PFSK-1 (cell line): ENCODE measurements at regions not wholly inside any gene's neighbourhood (a gene's known extent, or its start where the extent isn't known, plus 50 kb on each side); places are given as distances from the start of the nearest gene placed in this dataset.

Experiments
- POLR2AphosphoS5 ChIP-seq: IDR thresholded peaks from 2 replicates; pipeline ENCODE4 v1.6.1; 2012; ENCODE audit warnings: low read depth, mild to moderate bottlenecking, control low read depth, low read length, moderate library complexity
- SIN3A ChIP-seq: IDR thresholded peaks from 2 replicates; pipeline ENCODE4 v1.6.1; 2012; ENCODE audit warnings: mild to moderate bottlenecking, low read length, moderate library complexity, borderline replicate concordance; ENCODE audit not compliant: insufficient read depth
- TAF1 ChIP-seq: IDR thresholded peaks from 2 replicates; pipeline ENCODE4 v1.6.1; 2012; ENCODE audit warnings: low read length, control low read depth, borderline replicate concordance; ENCODE audit not compliant: insufficient read depth
- TF ChIP-seq, protein P1 (sequence below), 2 experiments: IDR thresholded peaks; 2 replicates each; pipeline versions ENCODE4 v1.6.1 to v1.8.0; 2011 to 2012; ENCODE audit warnings: low read depth in 2 of 2, low read length in 2 of 2, control low read depth in 1 of 2, inconsistent platforms in 1 of 2, mild to moderate bottlenecking in 1 of 2, moderate library complexity in 1 of 2; ENCODE audit not compliant: insufficient read depth in 1 of 2

GRCh38 chr13:103542648-103543047, 476.4 kb upstream of the SLC10A2 start:
- TF ChIP-seq, protein P1, sequence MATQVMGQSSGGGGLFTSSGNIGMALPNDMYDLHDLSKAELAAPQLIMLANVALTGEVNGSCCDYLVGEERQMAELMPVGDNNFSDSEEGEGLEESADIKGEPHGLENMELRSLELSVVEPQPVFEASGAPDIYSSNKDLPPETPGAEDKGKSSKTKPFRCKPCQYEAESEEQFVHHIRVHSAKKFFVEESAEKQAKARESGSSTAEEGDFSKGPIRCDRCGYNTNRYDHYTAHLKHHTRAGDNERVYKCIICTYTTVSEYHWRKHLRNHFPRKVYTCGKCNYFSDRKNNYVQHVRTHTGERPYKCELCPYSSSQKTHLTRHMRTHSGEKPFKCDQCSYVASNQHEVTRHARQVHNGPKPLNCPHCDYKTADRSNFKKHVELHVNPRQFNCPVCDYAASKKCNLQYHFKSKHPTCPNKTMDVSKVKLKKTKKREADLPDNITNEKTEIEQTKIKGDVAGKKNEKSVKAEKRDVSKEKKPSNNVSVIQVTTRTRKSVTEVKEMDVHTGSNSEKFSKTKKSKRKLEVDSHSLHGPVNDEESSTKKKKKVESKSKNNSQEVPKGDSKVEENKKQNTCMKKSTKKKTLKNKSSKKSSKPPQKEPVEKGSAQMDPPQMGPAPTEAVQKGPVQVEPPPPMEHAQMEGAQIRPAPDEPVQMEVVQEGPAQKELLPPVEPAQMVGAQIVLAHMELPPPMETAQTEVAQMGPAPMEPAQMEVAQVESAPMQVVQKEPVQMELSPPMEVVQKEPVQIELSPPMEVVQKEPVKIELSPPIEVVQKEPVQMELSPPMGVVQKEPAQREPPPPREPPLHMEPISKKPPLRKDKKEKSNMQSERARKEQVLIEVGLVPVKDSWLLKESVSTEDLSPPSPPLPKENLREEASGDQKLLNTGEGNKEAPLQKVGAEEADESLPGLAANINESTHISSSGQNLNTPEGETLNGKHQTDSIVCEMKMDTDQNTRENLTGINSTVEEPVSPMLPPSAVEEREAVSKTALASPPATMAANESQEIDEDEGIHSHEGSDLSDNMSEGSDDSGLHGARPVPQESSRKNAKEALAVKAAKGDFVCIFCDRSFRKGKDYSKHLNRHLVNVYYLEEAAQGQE (IDR thresholded peaks at IDR 0.05; ENCODE audit: insufficient read depth in 1 of 2, low read depth in 2 of 2, low read length in 2 of 2), result no peak
- TF ChIP-seq POLR2AphosphoS5 (no peak), TAF1 (no peak), SIN3A (no peak)
